Activated T-cell treated with anti-CD3 and anti-CD28 coated beads, Interleukin-2, amount 50 U/mL, for 72 hours (primary cell): ENCODE measurements at regions not wholly inside any gene's neighbourhood (a gene's known extent, or its start where the extent isn't known, plus 50 kb on each side); places are given as distances from the start of the nearest gene placed in this dataset.

ENCODE experiments used
- ATAC-seq, 2 donors: fragments of 150-1000 bp; cut with Tn5 transposase; replicated peaks in 1 of 2; 2 replicates each; pipeline ENCODE4 v1.10.0; 2021; ENCODE audit warnings: moderate library complexity in 2 of 2, mild to moderate bottlenecking in 1 of 2
- DNase-seq, 2 donors: peaks; one replicate each; pipeline ENCODE4 v3.0.0; 2021 to 2022; ENCODE audit warnings: mixed read lengths in 1 of 2
- H3K27ac Mint-ChIP-seq: one replicate; pipeline ENCODE4 v1.8.0; 2022; ENCODE audit warnings: mild to moderate bottlenecking, moderate library complexity, mixed read lengths
- H3K27me3 Mint-ChIP-seq: one replicate; pipeline ENCODE4 v1.8.0; 2022; ENCODE audit warnings: low read depth, mixed read lengths
- H3K36me3 Mint-ChIP-seq, 2 donors: one replicate each; pipeline ENCODE4 v1.8.0; 2022; ENCODE audit warnings: mixed read lengths in 2 of 2, mild to moderate bottlenecking in 1 of 2; ENCODE audit not compliant: insufficient read depth in 2 of 2
- H3K4me1 Mint-ChIP-seq: one replicate; pipeline ENCODE4 v1.8.0; 2022; ENCODE audit warnings: low read depth, mixed read lengths
- H3K4me3 Mint-ChIP-seq, 2 donors: one replicate each; pipeline ENCODE4 v1.8.0; 2022; ENCODE audit warnings: mild to moderate bottlenecking in 2 of 2, mixed read lengths in 2 of 2, moderate library complexity in 2 of 2
- H3K9me3 Mint-ChIP-seq, 2 donors: one replicate each; pipeline ENCODE4 v1.8.0; 2022; ENCODE audit warnings: mixed read lengths in 2 of 2

- Mint-ChIP-seq H3K27me3 (no peaks in the 10 kb centered on the region), H3K9me3 (peaks cover 9 to 15% of the 10 kb centered on the region in 2 donors), H3K4me1 (no peaks in the 10 kb centered on the region), H3K36me3 (peaks cover under 1 to 3% of the 10 kb centered on the region in 2 donors), H3K4me3 (no peak overlapping the region), H3K27ac (no peak overlapping the region)
- no peak for DNase-seq
- ATAC-seq: no peak
These were observed 1555.5 kb upstream of the IGFBP7 start for GRCh38 chr4:58665649-58666048.

- Mint-ChIP-seq H3K27ac (no peak overlapping the region), H3K36me3 (peaks cover 2 to 3% of the 10 kb centered on the region in 2 donors), H3K4me3 (no peak overlapping the region), H3K9me3 (peaks cover 11 to 21% of the 10 kb centered on the region in 2 donors), H3K27me3 (no peaks in the 10 kb centered on the region), H3K4me1 (no peaks in the 10 kb centered on the region)
- DNase-seq (no peak), ATAC-seq (no peak)
These were observed 1548.5 kb upstream of the IGFBP7 start for GRCh38 chr4:58658701-58659100.

GRCh38 chr4:58653251-58653650 is 1543.1 kb upstream of the IGFBP7 start:
- no peaks in the 10 kb centered on the region for H3K27me3 Mint-ChIP-seq
- DNase-seq: no peak

GRCh38 chr4:58649226-58649625 is 1539.0 kb upstream of the IGFBP7 start:
- Mint-ChIP-seq H3K4me3 (no peak overlapping the region), H3K27me3 (no peaks in the 10 kb centered on the region), H3K27ac (no peak overlapping the region), H3K36me3 (no peaks in the 10 kb centered on the region), H3K9me3 (peaks cover 0 to 5% of the 10 kb centered on the region in 2 donors), H3K4me1 (no peaks in the 10 kb centered on the region)
- ATAC-seq (no peak), DNase-seq (no peak)

More at GRCh38 chr4:58653251-58653650, 1543.1 kb upstream of the IGFBP7 start:
- no peak overlapping the region for H3K27ac Mint-ChIP-seq
- no peaks in the 10 kb centered on the region for H3K4me1 Mint-ChIP-seq
- H3K9me3 Mint-ChIP-seq: peaks cover 5 to 19% of the 10 kb centered on the region in 2 donors
- no peak for ATAC-seq
- no peak overlapping the region for H3K4me3 Mint-ChIP-seq
- no peaks in the 10 kb centered on the region for H3K36me3 Mint-ChIP-seq

- no peak for ATAC-seq
- Mint-ChIP-seq H3K27ac (no peak overlapping the region), H3K27me3 (no peaks in the 10 kb centered on the region), H3K4me1 (no peaks in the 10 kb centered on the region), H3K9me3 (peaks cover 0 to 5% of the 10 kb centered on the region in 2 donors), H3K36me3 (no peaks in the 10 kb centered on the region), H3K4me3 (no peak overlapping the region)
- DNase-seq: no peak
These were observed 1535.9 kb upstream of the IGFBP7 start for GRCh38 chr4:58646126-58646525.

GRCh38 chr4:58644549-58644948 is 1534.4 kb upstream of the IGFBP7 start:
- Mint-ChIP-seq H3K4me3 (no peak overlapping the region), H3K36me3 (no peaks in the 10 kb centered on the region), H3K4me1 (no peaks in the 10 kb centered on the region), H3K27ac (no peak overlapping the region), H3K9me3 (peaks cover 4 to 16% of the 10 kb centered on the region in 2 donors), H3K27me3 (no peaks in the 10 kb centered on the region)
- ATAC-seq (no peak), DNase-seq (no peak)

- Mint-ChIP-seq H3K36me3 (no peaks in the 10 kb centered on the region), H3K9me3 (peaks cover 14 to 17% of the 10 kb centered on the region in 2 donors), H3K27ac (no peak overlapping the region), H3K27me3 (no peaks in the 10 kb centered on the region), H3K4me3 (no peak overlapping the region), H3K4me1 (no peaks in the 10 kb centered on the region)
- ATAC-seq (no peak), DNase-seq (no peak)
These were observed 1526.2 kb upstream of the IGFBP7 start for GRCh38 chr4:58636381-58636780.

GRCh38 chr4:58617226-58617625 is 1507.0 kb upstream of the IGFBP7 start:
- ATAC-seq: no peak
- Mint-ChIP-seq H3K36me3 (peaks cover 0 to 2% of the 10 kb centered on the region in 2 donors), H3K9me3 (peaks cover 6% of the 10 kb centered on the region in 2 donors), H3K4me3 (no peak overlapping the region), H3K27ac (no peak overlapping the region), H3K27me3 (no peaks in the 10 kb centered on the region), H3K4me1 (no peaks in the 10 kb centered on the region)
- DNase-seq: no peak

GRCh38 chr4:58611012-58611411 is 1500.8 kb upstream of the IGFBP7 start:
- Mint-ChIP-seq H3K4me1 (no peaks in the 10 kb centered on the region), H3K27me3 (no peaks in the 10 kb centered on the region), H3K27ac (no peak overlapping the region), H3K36me3 (no peaks in the 10 kb centered on the region), H3K9me3 (peaks cover 2 to 8% of the 10 kb centered on the region in 2 donors), H3K4me3 (no peak overlapping the region)
- DNase-seq (no peak), ATAC-seq (no peak)

GRCh38 chr4:58606303-58606702 is 1496.1 kb upstream of the IGFBP7 start:
- Mint-ChIP-seq H3K36me3 (no peaks in the 10 kb centered on the region), H3K4me1 (no peaks in the 10 kb centered on the region), H3K9me3 (peaks cover 1 to 6% of the 10 kb centered on the region in 2 donors), H3K4me3 (no peak overlapping the region), H3K27ac (no peak overlapping the region), H3K27me3 (no peaks in the 10 kb centered on the region)
- DNase-seq: no peak
- ATAC-seq: no peak

- Mint-ChIP-seq H3K4me3 (no peak overlapping the region), H3K9me3 (peaks cover 3 to 10% of the 10 kb centered on the region in 2 donors), H3K36me3 (no peaks in the 10 kb centered on the region), H3K27me3 (no peaks in the 10 kb centered on the region), H3K4me1 (no peaks in the 10 kb centered on the region), H3K27ac (no peak overlapping the region)
- ATAC-seq (no peak), DNase-seq (no peak)
These were observed 1493.8 kb upstream of the IGFBP7 start for GRCh38 chr4:58603951-58604350.

GRCh38 chr4:58602731-58603359 is 1492.7 kb upstream of the IGFBP7 start:
- Mint-ChIP-seq H3K4me3 (no peak overlapping the region), H3K9me3 (peaks cover 3 to 10% of the 10 kb centered on the region in 2 donors), H3K4me1 (no peaks in the 10 kb centered on the region), H3K36me3 (no peaks in the 10 kb centered on the region), H3K27me3 (no peaks in the 10 kb centered on the region), H3K27ac (no peak overlapping the region)
- ATAC-seq (no peak), DNase-seq (no peak)

GRCh38 chr4:58602022-58602421 is 1491.8 kb upstream of the IGFBP7 start:
- Mint-ChIP-seq H3K36me3 (no peaks in the 10 kb centered on the region), H3K27ac (no peak overlapping the region), H3K27me3 (no peaks in the 10 kb centered on the region), H3K9me3 (peaks cover 3 to 10% of the 10 kb centered on the region in 2 donors), H3K4me1 (no peaks in the 10 kb centered on the region), H3K4me3 (no peak overlapping the region)
- ATAC-seq: no peak
- DNase-seq: no peak

- Mint-ChIP-seq H3K9me3 (peaks cover 3 to 9% of the 10 kb centered on the region in 2 donors), H3K27me3 (no peaks in the 10 kb centered on the region), H3K4me1 (no peaks in the 10 kb centered on the region), H3K4me3 (no peak overlapping the region), H3K27ac (no peak overlapping the region), H3K36me3 (no peaks in the 10 kb centered on the region)
- DNase-seq (no peak), ATAC-seq (no peak)
These were observed 1490.1 kb upstream of the IGFBP7 start for GRCh38 chr4:58600290-58600689.
